ENCODE measurements at regions not wholly inside any gene's neighbourhood (a gene's known extent, or its start where the extent isn't known, plus 50 kb on each side); places are given as distances from the start of the nearest gene placed in this dataset.

GRCh38 chr10:130558746-130559546 lies 422.8 kb downstream of the GLRX3 start:
- whole genome bisulfite sequencing (ENCODE audit: insufficient coverage) = 94% methylated on average over 11 of the region's 11 CpGs
- ChIA-PET POLR2A (no interaction called here), CTCF (no interaction called here)

GRCh38 chr10:130559547-130559880 lies 423.3 kb downstream of the GLRX3 start:
- no peaks in the 10 kb centered on the region for H3K36me3 ChIP-seq (ENCODE audit: control insufficient read depth in 4 of 4, insufficient read depth in 4 of 4, low read length in 3 of 4)
- H3K9me3 ChIP-seq (ENCODE audit: control extremely low read depth in 1 of 5, control insufficient read depth in 4 of 5, insufficient read depth in 2 of 5, low read depth in 1 of 5, low read length in 4 of 5) = no peaks in the 10 kb centered on the region
- ChIA-PET POLR2A (no interaction called here), CTCF (no interaction called here)
- peaks cover 0 to 2% (median 0%) of the 10 kb centered on the region in 5 experiments for H3K27me3 ChIP-seq (replicated peaks in 2 of 5; ENCODE audit: control insufficient read depth in 4 of 5, insufficient read depth in 5 of 5, low read length in 4 of 5)
- no peaks in the 10 kb centered on the region for H3K4me1 ChIP-seq (ENCODE audit: control extremely low read depth in 1 of 4, control insufficient read depth in 4 of 4, insufficient read depth in 4 of 4, low read length in 3 of 4)
- no peak overlapping the region for H3K27ac ChIP-seq (ENCODE audit: insufficient read depth in 1 of 2, low read depth in 1 of 2, low read length in 2 of 2, poor library complexity in 1 of 2, severe bottlenecking in 2 of 2)
- WGBS (ENCODE audit: insufficient coverage) = 92% methylated on average over 6 of the region's 6 CpGs
- H3K4me3 ChIP-seq (ENCODE audit: control insufficient read depth in 1 of 7, extremely low read depth in 1 of 7, insufficient read depth in 4 of 7, low read depth in 2 of 7, low read length in 6 of 7) = no peak overlapping the region
- DNase-seq = no peak

More at GRCh38 chr10:130558746-130559546, 422.8 kb downstream of the GLRX3 start:
- Histone ChIP-seq H3K9me3 (ENCODE audit: control extremely low read depth in 1 of 5, control insufficient read depth in 4 of 5, insufficient read depth in 2 of 5, low read depth in 1 of 5, low read length in 4 of 5) (no peaks in the 10 kb centered on the region), H3K36me3 (ENCODE audit: control insufficient read depth in 4 of 4, insufficient read depth in 4 of 4, low read length in 3 of 4) (no peaks in the 10 kb centered on the region), H3K4me3 (ENCODE audit: control insufficient read depth in 1 of 7, extremely low read depth in 1 of 7, insufficient read depth in 4 of 7, low read depth in 2 of 7, low read length in 6 of 7) (no peak overlapping the region), H3K27ac (ENCODE audit: insufficient read depth in 1 of 2, low read depth in 1 of 2, low read length in 2 of 2, poor library complexity in 1 of 2, severe bottlenecking in 2 of 2) (no peak overlapping the region), H3K27me3 (replicated peaks in 2 of 5; ENCODE audit: control insufficient read depth in 4 of 5, insufficient read depth in 5 of 5, low read length in 4 of 5) (peaks cover 0 to 2% (median 0%) of the 10 kb centered on the region in 5 experiments), H3K4me1 (ENCODE audit: control extremely low read depth in 1 of 4, control insufficient read depth in 4 of 4, insufficient read depth in 4 of 4, low read length in 3 of 4) (no peaks in the 10 kb centered on the region)
- DNase-seq = no peak

- DNase-seq = no peak
- CTCF ChIA-PET = no interaction called here
- Histone ChIP-seq H3K4me1 (ENCODE audit: control extremely low read depth in 1 of 4, control insufficient read depth in 4 of 4, insufficient read depth in 4 of 4, low read length in 3 of 4) (no peaks in the 10 kb centered on the region), H3K4me3 (ENCODE audit: control insufficient read depth in 1 of 7, extremely low read depth in 1 of 7, insufficient read depth in 4 of 7, low read depth in 2 of 7, low read length in 6 of 7) (no peak overlapping the region), H3K27ac (ENCODE audit: insufficient read depth in 1 of 2, low read depth in 1 of 2, low read length in 2 of 2, poor library complexity in 1 of 2, severe bottlenecking in 2 of 2) (no peak overlapping the region), H3K27me3 (replicated peaks in 2 of 5; ENCODE audit: control insufficient read depth in 4 of 5, insufficient read depth in 5 of 5, low read length in 4 of 5) (peaks cover 0 to 2% (median 0%) of the 10 kb centered on the region in 5 experiments), H3K9me3 (ENCODE audit: control extremely low read depth in 1 of 5, control insufficient read depth in 4 of 5, insufficient read depth in 2 of 5, low read depth in 1 of 5, low read length in 4 of 5) (no peaks in the 10 kb centered on the region), H3K36me3 (ENCODE audit: control insufficient read depth in 4 of 4, insufficient read depth in 4 of 4, low read length in 3 of 4) (no peaks in the 10 kb centered on the region)
- 85% methylated on average over 10 of the region's 12 CpGs for WGBS (ENCODE audit: insufficient coverage)
- POLR2A ChIA-PET = no interaction called here
These were observed 423.9 kb downstream of the GLRX3 start for GRCh38 chr10:130560116-130560515.

- ChIA-PET CTCF (no interaction called here), POLR2A (no interaction called here)
- Histone ChIP-seq H3K36me3 (ENCODE audit: control insufficient read depth in 4 of 4, insufficient read depth in 4 of 4, low read length in 3 of 4) (no peaks in the 10 kb centered on the region), H3K27ac (ENCODE audit: insufficient read depth in 1 of 2, low read depth in 1 of 2, low read length in 2 of 2, poor library complexity in 1 of 2, severe bottlenecking in 2 of 2) (no peak overlapping the region), H3K4me3 (ENCODE audit: control insufficient read depth in 1 of 7, extremely low read depth in 1 of 7, insufficient read depth in 4 of 7, low read depth in 2 of 7, low read length in 6 of 7) (no peak overlapping the region), H3K4me1 (ENCODE audit: control extremely low read depth in 1 of 4, control insufficient read depth in 4 of 4, insufficient read depth in 4 of 4, low read length in 3 of 4) (no peaks in the 10 kb centered on the region), H3K27me3 (replicated peaks in 2 of 5; ENCODE audit: control insufficient read depth in 4 of 5, insufficient read depth in 5 of 5, low read length in 4 of 5) (peaks cover 0 to 2% (median 0%) of the 10 kb centered on the region in 5 experiments), H3K9me3 (ENCODE audit: control extremely low read depth in 1 of 5, control insufficient read depth in 4 of 5, insufficient read depth in 2 of 5, low read depth in 1 of 5, low read length in 4 of 5) (no peaks in the 10 kb centered on the region)
- DNase-seq = no peak
- WGBS (ENCODE audit: insufficient coverage) = 96% methylated on average over 8 of the region's 8 CpGs
These were observed 424.4 kb downstream of the GLRX3 start for GRCh38 chr10:130560573-130560972.

- peaks cover 0 to 2% (median 0%) of the 10 kb centered on the region in 5 experiments for H3K27me3 ChIP-seq (replicated peaks in 2 of 5; ENCODE audit: control insufficient read depth in 4 of 5, insufficient read depth in 5 of 5, low read length in 4 of 5)
- H3K27ac ChIP-seq (ENCODE audit: insufficient read depth in 1 of 2, low read depth in 1 of 2, low read length in 2 of 2, poor library complexity in 1 of 2, severe bottlenecking in 2 of 2) = no peak overlapping the region
- H3K4me1 ChIP-seq (ENCODE audit: control extremely low read depth in 1 of 4, control insufficient read depth in 4 of 4, insufficient read depth in 4 of 4, low read length in 3 of 4) = no peaks in the 10 kb centered on the region
- WGBS (ENCODE audit: insufficient coverage) = 100% methylated on average over 1 of the region's 1 CpG
- no peaks in the 10 kb centered on the region for H3K36me3 ChIP-seq (ENCODE audit: control insufficient read depth in 4 of 4, insufficient read depth in 4 of 4, low read length in 3 of 4)
- CTCF ChIA-PET = no interaction called here
- POLR2A ChIA-PET = no interaction called here
- no peak overlapping the region for H3K4me3 ChIP-seq (ENCODE audit: control insufficient read depth in 1 of 7, extremely low read depth in 1 of 7, insufficient read depth in 4 of 7, low read depth in 2 of 7, low read length in 6 of 7)
- no peak for DNase-seq
- no peaks in the 10 kb centered on the region for H3K9me3 ChIP-seq (ENCODE audit: control extremely low read depth in 1 of 5, control insufficient read depth in 4 of 5, insufficient read depth in 2 of 5, low read depth in 1 of 5, low read length in 4 of 5)
These were observed 425.5 kb downstream of the GLRX3 start for GRCh38 chr10:130561681-130562080.

- DNase-seq = no peak
- H3K4me1 ChIP-seq (ENCODE audit: control extremely low read depth in 1 of 4, control insufficient read depth in 4 of 4, insufficient read depth in 4 of 4, low read length in 3 of 4) = no peaks in the 10 kb centered on the region
- no peak overlapping the region for H3K27ac ChIP-seq (ENCODE audit: insufficient read depth in 1 of 2, low read depth in 1 of 2, low read length in 2 of 2, poor library complexity in 1 of 2, severe bottlenecking in 2 of 2)
- peaks cover 0 to 3% (median 0%) of the 10 kb centered on the region in 5 experiments for H3K27me3 ChIP-seq (replicated peaks in 2 of 5; ENCODE audit: control insufficient read depth in 4 of 5, insufficient read depth in 5 of 5, low read length in 4 of 5)
- CTCF ChIA-PET = no interaction called here
- no peaks in the 10 kb centered on the region for H3K36me3 ChIP-seq (ENCODE audit: control insufficient read depth in 4 of 4, insufficient read depth in 4 of 4, low read length in 3 of 4)
- WGBS (ENCODE audit: insufficient coverage) = 89% methylated on average over 12 of the region's 12 CpGs
- no peaks in the 10 kb centered on the region for H3K9me3 ChIP-seq (ENCODE audit: control extremely low read depth in 1 of 5, control insufficient read depth in 4 of 5, insufficient read depth in 2 of 5, low read depth in 1 of 5, low read length in 4 of 5)
- H3K4me3 ChIP-seq (ENCODE audit: control insufficient read depth in 1 of 7, extremely low read depth in 1 of 7, insufficient read depth in 4 of 7, low read depth in 2 of 7, low read length in 6 of 7) = no peak overlapping the region
- POLR2A ChIA-PET = no interaction called here
These were observed 430.8 kb downstream of the GLRX3 start for GRCh38 chr10:130567011-130567410.

GRCh38 chr10:130567436-130567835 lies 431.2 kb downstream of the GLRX3 start:
- peaks cover 0 to 3% (median 0%) of the 10 kb centered on the region in 5 experiments for H3K27me3 ChIP-seq (replicated peaks in 2 of 5; ENCODE audit: control insufficient read depth in 4 of 5, insufficient read depth in 5 of 5, low read length in 4 of 5)
- WGBS (ENCODE audit: insufficient coverage) = 97% methylated on average over 21 of the region's 31 CpGs
- H3K4me1 ChIP-seq (ENCODE audit: control extremely low read depth in 1 of 4, control insufficient read depth in 4 of 4, insufficient read depth in 4 of 4, low read length in 3 of 4) = no peaks in the 10 kb centered on the region

More at GRCh38 chr10:130567436-130567835, 431.2 kb downstream of the GLRX3 start:
- CTCF ChIA-PET = no interaction called here
- DNase-seq = no peak
- no peak overlapping the region for H3K4me3 ChIP-seq (ENCODE audit: control insufficient read depth in 1 of 7, extremely low read depth in 1 of 7, insufficient read depth in 4 of 7, low read depth in 2 of 7, low read length in 6 of 7)
- H3K27ac ChIP-seq (ENCODE audit: insufficient read depth in 1 of 2, low read depth in 1 of 2, low read length in 2 of 2, poor library complexity in 1 of 2, severe bottlenecking in 2 of 2) = no peak overlapping the region
- no peaks in the 10 kb centered on the region for H3K36me3 ChIP-seq (ENCODE audit: control insufficient read depth in 4 of 4, insufficient read depth in 4 of 4, low read length in 3 of 4)
- H3K9me3 ChIP-seq (ENCODE audit: control extremely low read depth in 1 of 5, control insufficient read depth in 4 of 5, insufficient read depth in 2 of 5, low read depth in 1 of 5, low read length in 4 of 5) = no peaks in the 10 kb centered on the region
- POLR2A ChIA-PET = no interaction called here
